NCI-H524 (cell line): ENCODE measurements at regions not wholly inside any gene's neighbourhood (a gene's known extent, or its start where the extent isn't known, plus 50 kb on each side); places are given as distances from the start of the nearest gene placed in this dataset.
A peak's percentile ranks its signal among the peaks of the same experiment; 100 is the strongest.
"Not testable (repeated sequence)": the region's sequence is repeated elsewhere in the genome, so short reads cannot be mapped to it uniquely, and the experiment has no call there.

Source experiments
- DNase-seq, 2 experiments: peaks; one replicate each; lab custom pipeline; 2025; lab: John Stamatoyannopoulos, UW

DNA sequence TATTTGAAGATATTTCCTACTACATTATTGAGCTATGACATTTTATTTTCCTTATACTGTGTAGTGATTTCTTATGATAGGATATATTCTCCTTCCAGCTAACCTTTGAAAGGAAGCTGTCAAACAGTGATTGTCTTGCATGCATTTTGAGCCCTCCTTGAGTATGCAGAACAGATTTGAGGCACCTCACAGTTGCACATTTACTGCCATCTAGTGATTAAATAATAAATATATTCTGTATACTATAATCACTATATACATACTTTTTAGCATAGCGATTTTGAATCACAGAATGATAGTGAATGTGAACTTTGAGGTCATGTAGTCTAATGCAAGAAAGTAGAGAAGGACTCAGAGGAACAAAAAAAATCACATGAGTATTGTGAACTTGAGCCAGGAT lies 268.4 kb upstream of the CDH19 start:
- peak; percentile 0 to 38 for DNase-seq

DNA sequence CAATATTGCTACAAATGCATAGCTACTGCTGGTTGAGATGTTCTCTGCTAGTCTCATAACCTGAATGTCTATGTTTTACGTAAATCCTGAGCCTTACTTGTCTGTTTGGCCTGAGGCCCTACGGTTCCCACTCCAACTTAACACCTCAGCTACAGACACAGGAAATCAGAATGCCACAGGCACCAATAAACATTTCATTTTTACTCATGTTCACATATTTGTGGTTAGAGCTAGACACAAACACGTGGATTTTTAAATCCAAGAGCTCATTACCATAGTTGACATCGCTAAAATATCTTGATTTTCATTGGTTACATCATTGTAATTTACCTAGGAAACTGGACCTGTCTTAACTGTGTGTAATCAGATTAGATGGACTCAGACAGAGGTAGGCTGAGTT lies 263.8 kb upstream of the CDH19 start:
- no peak for DNase-seq

DNA sequence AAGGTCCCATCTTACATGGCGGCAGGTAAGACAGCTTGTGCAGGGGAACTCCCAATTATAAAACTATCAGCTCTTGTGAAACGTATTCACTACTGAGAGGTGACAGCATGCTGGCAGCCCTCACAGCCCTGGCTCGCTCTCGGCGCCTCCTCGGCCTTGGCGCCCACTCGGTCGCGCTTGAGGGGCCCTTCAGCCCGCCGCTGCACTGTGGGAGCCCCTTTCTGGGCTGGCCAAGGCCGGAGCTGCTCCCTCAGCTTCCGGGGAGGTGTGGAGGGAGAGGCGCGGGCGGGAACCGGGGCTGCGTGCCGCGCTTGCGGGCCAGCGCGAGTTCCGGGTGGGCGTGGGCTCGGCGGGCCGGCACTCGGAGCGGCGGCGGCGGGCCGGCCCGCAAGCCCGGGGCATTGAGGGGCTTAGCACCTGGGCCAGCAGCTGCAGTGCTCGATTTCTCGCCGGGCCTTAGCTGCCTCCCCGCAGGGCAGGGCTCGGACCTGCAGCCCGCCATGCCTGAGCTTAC lies 262.6 kb upstream of the CDH19 start:
- DNase-seq: not testable (repeated sequence)

DNA sequence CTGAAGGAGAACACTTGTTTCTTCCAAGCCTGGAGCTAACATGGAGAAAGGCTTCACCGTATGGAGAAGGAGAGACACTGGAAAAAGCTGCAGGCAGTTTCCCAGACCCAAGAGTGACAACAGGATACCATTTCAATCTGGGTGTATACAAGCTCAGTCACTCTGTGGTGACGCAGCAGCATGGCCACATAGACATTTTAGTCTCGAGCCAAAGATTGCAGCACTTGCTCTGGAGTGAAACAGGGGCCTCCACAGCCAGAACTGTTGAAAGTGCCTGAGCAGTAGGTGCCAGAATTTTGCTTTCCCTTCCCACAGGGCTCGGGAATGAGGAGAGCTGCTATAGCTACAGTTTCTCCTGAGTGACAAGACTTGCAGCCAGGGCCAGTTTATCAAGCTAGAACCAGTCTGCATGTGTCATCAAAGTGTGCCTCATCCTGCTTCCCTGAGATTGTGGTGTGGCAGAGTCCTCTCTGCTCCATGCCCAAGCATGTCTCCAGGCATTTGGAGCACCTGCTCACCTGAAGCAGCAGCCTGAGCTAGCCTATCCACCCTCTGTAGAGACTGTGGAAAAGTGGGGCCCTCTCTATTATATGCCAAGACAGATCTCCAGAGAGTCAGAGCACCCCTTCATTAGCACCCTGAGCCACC lies 234.6 kb upstream of the CDH19 start:
- DNase-seq: no peak

DNA sequence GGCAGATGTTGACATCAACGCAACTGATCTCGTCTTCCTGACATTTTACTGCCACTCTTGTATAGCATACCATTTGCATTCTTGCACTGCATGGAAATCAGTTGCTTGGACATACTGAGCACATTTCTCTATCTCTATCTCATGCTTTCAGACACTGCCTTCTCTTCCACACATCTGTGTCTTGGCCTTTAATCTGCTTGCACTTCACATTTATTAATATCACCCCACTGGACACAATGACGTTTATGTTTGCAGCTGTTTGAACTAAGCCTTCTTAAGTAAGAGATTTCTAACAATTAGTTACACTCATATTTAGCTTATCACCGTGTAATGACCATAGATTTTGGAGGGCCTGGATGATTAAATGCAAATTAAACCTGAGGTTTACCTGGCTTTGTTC lies 229.8 kb upstream of the CDH19 start:
- peak in 1 of 2 experiments; percentile 47 for DNase-seq

DNA sequence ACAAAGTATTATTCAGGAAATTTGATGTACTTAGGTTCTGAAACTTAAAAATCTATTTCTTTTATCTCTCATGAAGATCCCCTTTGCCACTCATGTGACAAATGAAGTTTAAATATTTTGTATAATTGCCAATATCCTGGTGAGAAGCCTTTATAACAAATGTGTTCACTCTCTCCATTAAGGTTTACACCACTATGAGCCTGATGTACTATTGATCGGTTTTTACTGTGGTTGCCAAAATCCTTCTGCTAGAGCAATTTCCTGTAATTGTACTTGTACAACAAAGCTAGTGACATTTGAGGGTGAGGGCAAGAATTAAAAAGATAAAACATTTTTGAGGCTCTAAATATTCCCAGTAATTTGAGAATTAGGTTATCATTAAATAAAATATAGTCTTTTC lies 222.3 kb upstream of the CDH19 start:
- DNase-seq: no peak

DNA sequence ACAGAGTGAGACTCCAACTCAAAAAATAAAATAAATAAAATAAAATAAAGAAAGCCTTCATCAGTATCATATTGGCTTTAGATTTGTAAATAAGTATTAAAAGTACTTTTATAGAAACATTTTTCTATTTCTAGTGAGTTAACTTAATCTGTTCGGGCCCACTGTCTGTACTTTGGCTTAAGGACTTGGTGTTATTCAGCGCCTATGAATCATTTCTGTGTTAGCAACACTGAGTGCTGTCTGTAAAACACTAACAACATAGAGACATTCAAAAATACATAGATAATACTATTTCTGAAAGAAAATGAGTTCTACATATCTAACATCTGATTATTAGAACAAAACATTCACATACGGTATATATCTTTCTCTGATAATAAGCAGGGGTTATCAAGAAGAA lies 221.5 kb upstream of the CDH19 start:
- no peak for DNase-seq

DNA sequence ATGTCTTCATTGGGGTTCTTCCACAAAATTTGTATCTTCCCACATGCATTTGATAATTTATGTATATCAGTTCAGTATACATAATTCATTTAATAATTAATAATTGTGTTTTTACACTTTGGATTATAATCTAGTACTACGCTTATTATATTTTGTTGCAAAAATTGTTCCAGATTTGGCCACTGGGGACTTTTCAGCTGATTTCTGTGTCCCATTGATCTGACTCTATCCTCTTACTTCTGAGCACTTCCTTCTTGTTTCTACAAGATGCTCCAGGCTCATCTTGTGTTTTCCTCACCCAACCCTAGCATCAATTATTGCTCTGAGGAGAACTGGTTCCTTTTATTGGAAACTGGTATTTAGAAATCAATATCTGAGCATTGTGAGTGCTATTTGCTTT lies 215.3 kb upstream of the CDH19 start:
- peak in 1 of 2 experiments; percentile 7 for DNase-seq

DNA sequence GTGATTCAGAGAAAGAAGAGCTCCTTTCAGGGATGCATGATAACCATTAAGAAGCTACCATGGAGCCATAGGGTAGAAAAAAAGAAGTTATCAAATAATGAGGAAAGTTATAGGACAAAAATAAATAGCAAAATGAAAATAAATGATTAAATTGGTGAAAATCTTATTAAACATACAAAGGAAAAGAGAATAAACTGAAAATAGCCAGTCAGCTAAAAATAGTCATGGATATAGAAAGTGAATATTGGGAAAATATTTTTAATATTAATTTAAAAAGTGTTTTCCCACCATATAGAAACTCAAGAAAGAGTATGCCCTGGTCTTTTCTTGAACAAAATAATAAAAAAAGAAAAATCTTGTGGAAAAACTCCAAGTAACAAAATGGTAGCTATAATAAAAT lies 209.2 kb upstream of the CDH19 start:
- DNase-seq: no peak

DNA sequence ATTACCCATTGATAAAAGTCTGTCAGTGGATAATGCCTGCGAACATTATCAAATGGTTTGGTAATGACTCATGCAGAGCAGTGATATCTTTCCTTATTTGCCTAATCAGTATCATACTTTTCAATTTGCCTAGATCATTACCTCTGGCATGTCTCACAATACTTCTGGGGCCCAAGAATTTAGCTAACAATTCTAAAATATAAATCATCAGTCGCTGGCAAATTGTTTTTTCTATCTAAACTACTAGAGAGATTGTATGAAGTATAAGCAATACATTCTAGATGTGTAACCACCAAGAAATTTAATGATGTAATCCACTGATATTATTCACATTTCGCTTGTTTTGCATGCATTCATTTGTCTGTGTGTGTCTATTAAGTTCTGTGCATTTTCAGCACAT lies 191.2 kb upstream of the CDH19 start:
- no peak for DNase-seq

DNA sequence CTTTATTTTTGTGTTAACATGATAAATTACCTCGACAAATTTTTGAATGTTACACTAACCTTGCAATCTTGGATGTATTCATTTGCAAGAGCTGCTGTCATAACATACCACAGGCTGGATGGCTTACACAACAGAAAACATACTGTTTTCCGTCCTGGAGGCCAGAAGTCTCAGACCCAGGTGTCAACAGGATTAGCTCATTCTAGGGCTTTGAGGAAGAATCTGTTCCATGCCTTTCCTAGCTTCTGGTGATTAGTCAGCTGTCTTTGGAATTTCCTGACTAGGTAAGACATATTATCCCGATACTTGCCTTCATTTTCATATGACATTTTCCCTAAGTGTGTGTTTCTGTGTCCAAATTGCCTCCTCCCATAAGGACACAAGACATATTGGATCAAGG lies 188.6 kb upstream of the CDH19 start:
- peak in 1 of 2 experiments; percentile 26 for DNase-seq

DNA sequence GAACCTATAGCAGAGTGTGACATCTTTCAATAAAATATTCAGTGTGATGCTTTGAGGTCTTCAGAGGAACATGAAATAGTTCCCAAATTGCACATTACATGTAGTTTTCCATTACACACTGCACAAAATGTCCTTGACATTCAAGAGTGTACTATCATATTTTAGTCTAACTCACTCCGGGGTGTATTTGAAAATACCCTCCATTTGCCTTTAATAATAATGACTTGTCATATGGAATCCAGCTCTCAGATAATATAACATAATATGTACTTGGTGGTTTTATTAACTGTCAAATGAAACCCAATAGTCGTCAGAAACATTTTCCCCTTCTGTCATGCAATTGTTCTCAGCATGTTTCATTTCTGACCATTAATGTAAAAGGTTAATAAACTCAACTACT lies 176.7 kb upstream of the CDH19 start:
- peak in 1 of 2 experiments; percentile 23 for DNase-seq

DNA sequence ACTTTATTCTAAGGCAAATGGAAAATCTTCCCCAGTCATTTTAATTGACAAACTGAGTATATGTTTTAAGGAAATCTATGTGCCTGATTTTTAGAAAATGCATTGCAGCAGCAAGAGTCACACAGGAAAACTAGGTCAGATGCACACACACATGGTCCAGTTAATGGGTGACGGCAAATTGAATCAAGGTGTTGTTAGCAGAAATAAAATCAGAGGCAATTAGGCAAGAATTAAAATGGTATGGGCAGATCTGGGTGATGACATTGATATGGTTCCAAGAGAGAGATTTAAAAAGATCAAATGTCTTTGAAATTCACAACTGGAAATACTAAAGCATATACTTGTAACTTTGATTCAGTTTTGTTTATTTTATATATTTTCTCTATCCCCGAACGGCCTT lies 174.2 kb upstream of the CDH19 start:
- DNase-seq: no peak

DNA sequence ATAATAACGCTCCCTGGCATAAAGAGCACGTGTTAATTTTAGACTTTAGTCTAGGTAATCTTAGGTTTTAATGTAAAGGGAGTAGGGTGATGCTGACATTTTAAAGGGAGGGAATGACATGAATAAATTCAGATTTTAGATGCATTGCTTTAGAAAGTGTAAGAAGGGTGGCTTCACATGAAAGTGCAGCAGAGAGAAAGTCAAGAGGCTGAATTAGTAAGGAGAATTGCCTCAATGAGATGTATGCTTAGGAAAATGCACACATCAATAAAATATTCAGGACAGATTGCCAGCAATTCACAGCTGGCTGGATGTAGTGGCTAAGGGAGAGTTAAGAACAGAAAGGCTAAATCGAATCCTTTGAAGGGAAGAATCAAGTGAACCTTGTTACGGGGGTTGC lies 165.5 kb upstream of the CDH19 start:
- DNase-seq: no peak

DNA sequence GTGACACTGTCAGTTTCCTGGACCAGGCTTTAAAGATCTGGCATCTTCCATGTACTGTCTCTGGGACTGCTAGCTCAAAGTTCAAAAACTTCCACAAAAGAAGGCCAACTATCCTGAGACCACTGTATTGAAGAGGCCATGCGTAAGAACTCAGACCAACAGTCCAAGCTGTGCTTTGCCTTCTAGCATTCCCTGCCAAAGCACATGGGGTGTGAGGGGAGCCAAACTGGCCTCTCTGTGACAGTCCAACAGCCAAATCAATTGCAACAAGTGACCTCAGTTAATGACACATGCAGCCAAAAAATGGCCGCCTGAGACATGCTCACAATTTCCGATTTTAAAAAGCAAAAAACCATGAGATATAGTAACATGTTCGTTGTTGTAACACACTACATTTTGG lies 160.3 kb upstream of the CDH19 start:
- DNase-seq: no peak

DNA sequence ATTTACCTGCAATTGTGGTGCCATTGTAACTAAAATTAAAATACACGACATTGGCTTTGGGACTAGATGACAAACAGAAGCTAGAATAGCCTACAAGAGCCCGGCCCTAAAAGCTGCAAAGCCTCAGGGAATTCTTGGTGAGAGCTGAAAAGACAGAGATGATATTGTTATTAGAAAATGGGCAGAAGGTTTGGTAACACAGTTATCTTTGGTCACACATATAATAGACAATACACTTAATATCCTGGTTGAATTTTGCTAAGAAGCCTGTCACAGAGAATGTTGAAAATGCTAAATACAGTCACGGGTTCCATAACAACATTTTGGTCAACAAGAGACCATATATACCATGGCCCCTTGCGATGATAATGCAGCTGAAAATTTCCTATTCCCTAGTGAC lies 157.3 kb upstream of the CDH19 start:
- no peak for DNase-seq

DNA sequence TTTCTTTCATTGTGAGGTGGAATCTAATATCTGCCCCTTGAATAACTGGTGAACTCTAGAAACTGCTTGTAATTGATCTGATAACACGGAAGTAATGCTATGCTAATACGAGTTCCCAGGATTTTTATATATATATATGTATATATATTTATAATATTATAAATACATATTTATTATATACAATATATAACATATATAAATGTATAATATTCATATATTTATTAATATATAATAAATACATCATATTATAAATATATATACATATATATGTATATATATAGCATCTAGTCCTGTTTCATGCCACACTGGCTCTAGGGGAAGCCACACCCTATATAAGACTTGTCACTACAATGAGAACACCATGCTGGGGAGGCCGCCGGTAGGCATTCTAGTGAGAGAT lies 156.7 kb upstream of the CDH19 start:
- DNase-seq: no peak

DNA sequence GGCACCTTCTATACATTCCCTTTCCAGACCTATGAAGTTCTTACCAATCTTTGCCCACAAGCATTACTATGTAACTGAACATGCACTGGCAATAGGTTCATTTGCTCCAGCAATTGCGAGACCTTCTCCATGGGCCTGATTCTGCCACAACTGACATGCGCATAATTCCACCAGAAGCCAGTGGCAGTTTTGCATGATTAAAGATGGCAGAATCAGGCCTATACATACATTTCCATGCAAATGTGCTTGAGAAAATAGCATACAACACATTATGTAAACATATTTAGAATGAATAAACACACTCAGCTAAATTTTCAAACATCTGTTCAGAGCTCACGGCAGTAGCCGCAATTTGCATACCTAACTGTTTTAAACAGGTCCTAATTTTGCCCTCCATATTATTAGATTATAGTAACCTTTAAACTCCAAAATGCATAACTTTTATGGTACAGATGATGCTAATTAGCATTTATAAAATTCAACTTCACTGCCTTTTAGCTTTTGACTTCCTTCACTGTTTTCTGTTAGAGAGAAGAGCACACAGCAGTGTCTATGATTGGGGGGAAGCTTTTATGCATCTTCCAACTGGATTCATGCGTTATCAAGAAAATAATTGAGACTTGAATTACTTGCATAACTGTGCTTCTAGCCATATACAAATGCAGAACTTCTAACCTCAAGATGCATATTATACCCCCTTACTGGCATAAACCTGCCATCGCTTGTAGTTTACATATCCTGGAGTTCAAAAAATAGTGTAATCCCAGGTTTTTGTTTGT lies 155.3 kb upstream of the CDH19 start:
- DNase-seq: no peak

DNA sequence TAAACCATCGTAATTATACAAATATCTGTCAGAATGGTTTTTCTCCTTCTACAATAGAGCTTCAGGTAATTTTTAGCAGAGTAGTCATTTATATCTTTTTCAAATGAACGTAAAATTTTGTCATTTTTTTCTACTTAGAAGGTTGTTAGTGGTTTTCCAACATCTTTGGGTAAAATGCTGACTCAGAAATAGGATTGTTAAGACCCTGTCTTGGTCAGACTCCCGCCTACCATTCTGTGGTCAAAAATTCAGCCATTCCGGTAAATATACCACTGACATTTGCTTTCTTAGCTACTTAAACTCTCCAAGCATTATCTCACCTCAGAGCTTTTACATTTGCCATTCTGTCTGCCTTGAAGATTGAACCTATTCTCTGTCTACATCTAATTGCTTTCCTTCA lies 154.1 kb upstream of the CDH19 start:
- DNase-seq: no peak

DNA sequence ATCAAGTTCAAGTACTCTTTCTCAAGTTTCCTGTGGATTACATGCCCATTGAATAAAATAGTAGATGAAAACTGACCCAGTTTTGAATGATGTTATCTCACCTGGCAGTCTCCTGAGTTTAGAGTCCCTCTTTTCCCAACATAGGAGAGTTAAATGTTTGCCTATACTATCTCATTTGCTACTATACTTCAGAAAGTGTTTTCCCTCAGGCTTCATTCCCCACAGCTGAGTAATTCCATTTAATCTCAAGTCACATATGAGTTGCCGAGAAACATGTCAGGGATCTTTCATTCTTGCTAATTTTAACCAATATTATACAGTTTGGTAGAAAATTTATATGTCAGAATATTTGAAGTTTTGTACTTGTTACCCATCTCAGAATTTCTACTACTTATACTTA lies 150.4 kb upstream of the CDH19 start:
- no peak for DNase-seq

DNA sequence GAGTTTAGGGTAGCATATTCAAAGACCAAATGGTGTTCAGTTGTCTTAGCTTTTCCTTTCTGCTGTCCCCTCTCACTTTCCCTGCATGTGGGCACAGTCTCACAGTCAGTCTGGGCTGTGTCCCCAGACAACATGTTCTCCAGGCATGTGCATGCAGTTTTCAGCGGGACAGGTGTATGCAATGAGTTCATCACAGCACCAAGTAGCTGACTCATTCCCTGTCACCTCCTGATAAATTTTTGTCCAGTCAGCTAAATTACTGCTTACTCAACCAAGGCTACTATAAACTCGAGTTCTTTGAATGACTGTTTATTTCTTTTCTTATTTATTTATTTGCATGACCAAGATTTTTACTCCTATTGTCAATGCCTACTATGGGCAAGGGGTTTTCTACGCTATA lies 148.8 kb upstream of the CDH19 start:
- DNase-seq: no peak

DNA sequence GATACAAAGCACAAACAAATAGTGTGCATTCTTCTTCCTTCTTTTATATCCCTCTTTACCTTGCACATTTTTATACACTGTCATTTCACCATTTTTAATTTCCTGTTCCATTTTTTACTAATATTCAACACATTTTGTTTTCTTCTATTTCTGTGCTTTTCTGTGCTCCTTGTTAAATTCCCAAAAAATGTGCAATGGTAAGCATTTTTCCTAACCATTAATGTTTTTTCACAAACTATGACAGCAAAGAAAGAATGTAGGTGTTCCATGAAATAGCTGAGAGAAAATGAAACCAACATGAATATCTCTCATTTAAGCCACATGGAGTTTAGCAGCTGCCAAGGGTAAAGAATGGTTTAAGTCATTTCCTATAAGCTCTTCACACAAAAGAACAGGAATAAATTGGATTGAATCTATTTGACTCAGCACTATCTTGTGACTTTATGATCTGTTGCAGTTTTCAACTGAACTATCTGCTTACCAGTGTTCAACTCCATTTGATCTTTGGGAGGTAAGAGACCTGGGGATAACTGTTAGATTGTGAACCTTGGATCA lies 145.7 kb upstream of the CDH19 start:
- no peak for DNase-seq

DNA sequence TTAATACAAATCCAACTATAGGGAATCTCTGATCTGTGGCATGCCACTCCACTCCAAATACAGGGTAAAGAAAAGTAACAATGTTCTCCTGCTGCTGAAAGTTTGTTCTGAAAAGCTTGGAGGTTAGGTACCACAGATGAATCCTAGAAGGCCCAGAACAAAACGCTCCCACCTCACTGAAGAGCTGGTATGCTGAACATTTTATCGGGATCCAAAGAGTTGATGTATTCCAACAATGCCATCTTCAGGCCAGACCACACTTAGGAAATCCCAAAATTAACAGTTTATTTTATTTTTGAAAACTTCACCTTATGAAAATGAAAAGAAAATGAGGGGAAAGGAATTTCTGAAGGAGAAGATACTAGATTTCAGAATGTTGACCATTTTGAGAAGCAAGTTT lies 145.1 kb upstream of the CDH19 start:
- DNase-seq: peak in 1 of 2 experiments; percentile 1
